DOHH2 (cell line): ENCODE measurements at regions not wholly inside any gene's neighbourhood (a gene's known extent, or its start where the extent isn't known, plus 50 kb on each side); places are given as distances from the start of the nearest gene placed in this dataset.

Experiments
- H3F3A ChIP-seq: fragments of 200-600 bp; sonication (generic), shearing (Covaris generic); 2 replicates; pipeline ENCODE4 v1.6.0; 2016; ENCODE audit warnings: antibody characterized with exemption, mild to moderate bottlenecking; ENCODE audit not compliant: control insufficient read depth, insufficient read depth
- H3K27ac ChIP-seq: fragments of 200-600 bp; sonication (generic); 2 replicates; pipeline ENCODE4 v1.5.1; 2014; ENCODE audit warnings: low read depth, mild to moderate bottlenecking, low read length, moderate library complexity
- H3K27me3 ChIP-seq: fragments of 200-600 bp; sonication (generic); 2 replicates; pipeline ENCODE4 v1.6.1; 2014; ENCODE audit warnings: mild to moderate bottlenecking, low read length, mixed read lengths; ENCODE audit not compliant: control insufficient read depth
- H3K36me3 ChIP-seq: fragments of 200-600 bp; sonication (generic); 2 replicates; pipeline ENCODE4 v1.6.1; 2014; ENCODE audit warnings: mild to moderate bottlenecking, low read length, moderate library complexity, mixed read lengths; ENCODE audit not compliant: control insufficient read depth
- H3K4me1 ChIP-seq: fragments of 200-600 bp; sonication (generic); 2 replicates; pipeline ENCODE4 v1.6.1; 2014; ENCODE audit warnings: mild to moderate bottlenecking, low read length, mixed read lengths; ENCODE audit not compliant: control insufficient read depth
- H3K4me2 ChIP-seq: fragments of 200-600 bp; sonication (generic); 2 replicates; pipeline ENCODE4 v1.6.0; 2014; ENCODE audit warnings: mild to moderate bottlenecking, low read length, moderate library complexity
- H3K4me3 ChIP-seq: fragments of 200-600 bp; sonication (generic); 2 replicates; pipeline ENCODE4 v1.5.1; 2014; ENCODE audit warnings: mild to moderate bottlenecking, low read length, mixed read lengths
- H3K79me2 ChIP-seq: fragments of 200-600 bp; sonication (generic); 2 replicates; pipeline ENCODE4 v1.6.1; 2014; ENCODE audit warnings: mild to moderate bottlenecking, low read length, mixed read lengths; ENCODE audit not compliant: control insufficient read depth
- H3K9me2 ChIP-seq: fragments of 200-600 bp; sonication (generic); replicated peaks from 2 replicates; pipeline ENCODE4 v1.6.1; 2014; ENCODE audit warnings: mild to moderate bottlenecking, low read length, mixed read lengths; ENCODE audit not compliant: control insufficient read depth
- H3K9me3 ChIP-seq: fragments of 200-600 bp; sonication (generic); 2 replicates; pipeline ENCODE4 v1.6.1; 2014; ENCODE audit warnings: antibody characterized with exemption, low read length, mixed read lengths; ENCODE audit not compliant: control insufficient read depth, insufficient read depth
- H4K20me1 ChIP-seq: fragments of 200-600 bp; sonication (generic); 2 replicates; pipeline ENCODE4 v1.6.0; 2014; ENCODE audit warnings: low read depth, mild to moderate bottlenecking, antibody characterized with exemption, low read length, moderate library complexity; ENCODE audit not compliant: control insufficient read depth, insufficient read depth
- CTCF ChIP-seq: fragments of 200-600 bp; sonication (generic); IDR thresholded peaks from one replicate; pipeline ENCODE4 v1.5.1; 2014; ENCODE audit warnings: antibody characterized with exemption, mild to moderate bottlenecking, low read depth, low read length; ENCODE audit not compliant: poor library complexity, severe bottlenecking
- EZH2phosphoT487 ChIP-seq: fragments of 200-600 bp; sonication (generic); IDR thresholded peaks from 2 replicates; pipeline ENCODE4 v1.6.1; 2017; ENCODE audit warnings: borderline replicate concordance, mild to moderate bottlenecking, antibody characterized with exemption, low read length, moderate library complexity, mixed read lengths

- no peaks in the 10 kb centered on the region for H3K9me3 ChIP-seq
- H3F3A ChIP-seq, result no peaks in the 10 kb centered on the region
- H3K27me3 ChIP-seq, result peaks cover 8% of the 10 kb centered on the region
- peaks cover 5% of the 10 kb centered on the region; the same call in 1 of the 2 replicates for H3K4me1 ChIP-seq
- H3K27ac ChIP-seq, result no peak overlapping the region
- H3K9me2 ChIP-seq, result no peaks in the 10 kb centered on the region
- no peaks in the 10 kb centered on the region for H3K36me3 ChIP-seq
- H3K79me2 ChIP-seq, result no peaks in the 10 kb centered on the region
- H4K20me1 ChIP-seq, result no peaks in the 10 kb centered on the region
- TF ChIP-seq EZH2phosphoT487 (no peak), CTCF (no peak)
- H3K4me2 ChIP-seq, result no peak overlapping the region
- H3K4me3 ChIP-seq, result no peak overlapping the region
Measured at GRCh38 chr6:53440336-53440945, 91.7 kb upstream of the ELOVL5 start.

- H3K36me3 ChIP-seq, result no peaks in the 10 kb centered on the region
- no peaks in the 10 kb centered on the region for H3K79me2 ChIP-seq
- H3K4me1 ChIP-seq, result peaks cover 5% of the 10 kb centered on the region; the same call in 1 of the 2 replicates
- no peaks in the 10 kb centered on the region for H3K9me2 ChIP-seq
- no peaks in the 10 kb centered on the region for H3K9me3 ChIP-seq
- H3K27me3 ChIP-seq, result peaks cover 8% of the 10 kb centered on the region
- no peaks in the 10 kb centered on the region for H3F3A ChIP-seq
- H3K4me3 ChIP-seq, result no peak overlapping the region
- TF ChIP-seq CTCF, result no peak
- no peak for TF ChIP-seq EZH2phosphoT487
- H4K20me1 ChIP-seq, result no peaks in the 10 kb centered on the region
- no peak overlapping the region for H3K27ac ChIP-seq
- no peak overlapping the region for H3K4me2 ChIP-seq
Measured at GRCh38 chr6:53439556-53439955, 90.8 kb upstream of the ELOVL5 start.

GRCh38 chr6:53437557-53438202, 88.9 kb upstream of the ELOVL5 start:
- peak; percentile 83 for TF ChIP-seq CTCF
- no peak for TF ChIP-seq EZH2phosphoT487
- Histone ChIP-seq H3K27ac (no peak overlapping the region), H3K4me3 (no peak overlapping the region), H3K27me3 (peaks cover 13% of the 10 kb centered on the region), H3K9me3 (no peaks in the 10 kb centered on the region), H3F3A (no peaks in the 10 kb centered on the region), H3K9me2 (no peaks in the 10 kb centered on the region), H3K79me2 (no peaks in the 10 kb centered on the region), H3K4me1 (peaks cover 5% of the 10 kb centered on the region; the same call in 1 of the 2 replicates), H4K20me1 (no peaks in the 10 kb centered on the region), H3K4me2 (no peak overlapping the region), H3K36me3 (no peaks in the 10 kb centered on the region)
